IMR-90 (cell line): ENCODE measurements at regions not wholly inside any gene's neighbourhood (a gene's known extent, or its start where the extent isn't known, plus 50 kb on each side); places are given as distances from the start of the nearest gene placed in this dataset.

Experiments used
- ATAC-seq: fragments of 200-7000 bp; cut with Tn5 transposase; 2 replicates; pipeline ENCODE4 v1.9.1; 2020; ENCODE audit warnings: low read depth, mild to moderate bottlenecking, moderate library complexity
- BruUV-seq: library from RNA; stranded (reverse); fragments of 400-500 nt; replicated peaks from 2 replicates; lab custom pipeline; 2021; lab: Mats Ljungman, UMichigan
- CTCF ChIA-PET: fragments of 300-600 bp; formaldehyde crosslinking; extraction: SDS; loops from one replicate; lab custom pipeline; 2021; ENCODE audit warnings: antibody characterized with exemption; lab: Yijun Ruan, JAX
- POLR2A ChIA-PET: fragments of 300-600 bp; sonication (Branson Sonifier 250); formaldehyde crosslinking; loops from one replicate; lab custom pipeline; 2022; ENCODE audit warnings: antibody characterized with exemption; ENCODE audit not compliant: unreplicated experiment; lab: Charles Lee
- DNase-seq: peaks from one replicate; pipeline ENCODE4 v3.0.0; 2013
- H2AFZ ChIP-seq: replicated peaks from 2 replicates; pipeline ENCODE3; 2013; ENCODE audit warnings: low read length, mild to moderate bottlenecking; ENCODE audit not compliant: poor library complexity
- H2AK5ac ChIP-seq: 2 replicates; pipeline ENCODE4 v1.6.1; 2013; ENCODE audit warnings: low read depth, low read length, inconsistent platforms
- H2AK9ac ChIP-seq: replicated peaks from 2 replicates; pipeline ENCODE3; 2013; ENCODE audit warnings: mild to moderate bottlenecking, low read depth, low read length, moderate library complexity; ENCODE audit not compliant: poor library complexity
- H2BK120ac ChIP-seq: 2 replicates; pipeline ENCODE4 v1.6.1; 2013; ENCODE audit warnings: low read depth, low read length, inconsistent platforms
- H2BK15ac ChIP-seq: 3 replicates; pipeline ENCODE4 v1.6.1; 2013; ENCODE audit warnings: low read depth, low read length, inconsistent platforms
- H2BK20ac ChIP-seq: 2 replicates; pipeline ENCODE4 v1.6.1; 2013; ENCODE audit warnings: low read depth, mild to moderate bottlenecking, inconsistent platforms, low read length, moderate library complexity
- H2BK5ac ChIP-seq: 2 replicates; pipeline ENCODE4 v1.6.1; 2013; ENCODE audit warnings: mild to moderate bottlenecking, low read depth, low read length, inconsistent platforms; ENCODE audit not compliant: poor library complexity, severe bottlenecking
- H3K14ac ChIP-seq: replicated peaks from 2 replicates; pipeline ENCODE4 v1.6.1; 2013; ENCODE audit warnings: low read depth, low read length, inconsistent platforms
- H3K18ac ChIP-seq: 2 replicates; pipeline ENCODE4 v1.6.1; 2013; ENCODE audit warnings: low read depth, low read length, control low read depth
- H3K23ac ChIP-seq: 2 replicates; pipeline ENCODE4 v1.6.1; 2013; ENCODE audit warnings: low read depth, low read length, inconsistent platforms
- H3K27ac ChIP-seq: 2 replicates; pipeline ENCODE4 v1.5.1; 2013; ENCODE audit warnings: mild to moderate bottlenecking, control low read depth, low read length; ENCODE audit not compliant: insufficient read depth
- H3K27me3 ChIP-seq: 2 replicates; pipeline ENCODE4 v1.6.1; 2013; ENCODE audit warnings: low read length; ENCODE audit not compliant: control insufficient read depth, insufficient read depth
- H3K36me3 ChIP-seq: 2 replicates; pipeline ENCODE4 v1.6.1; 2013; ENCODE audit warnings: low read length, mixed read lengths; ENCODE audit not compliant: control insufficient read depth, insufficient read depth
- H3K4ac ChIP-seq: 2 replicates; pipeline ENCODE4 v1.6.1; 2013; ENCODE audit warnings: low read depth, low read length, inconsistent platforms
- H3K4me1 ChIP-seq: 2 replicates; pipeline ENCODE4 v1.6.1; 2013; ENCODE audit warnings: low read length, mixed read lengths; ENCODE audit not compliant: control insufficient read depth, insufficient read depth
- H3K4me2 ChIP-seq: 2 replicates; pipeline ENCODE4 v1.6.1; 2013; ENCODE audit warnings: low read depth, mild to moderate bottlenecking, control low read depth, low read length, moderate library complexity
- H3K4me3 ChIP-seq: 2 replicates; pipeline ENCODE4 v1.5.1; 2013; ENCODE audit warnings: low read depth, mild to moderate bottlenecking, control low read depth, low read length, moderate library complexity; ENCODE audit not compliant: insufficient read depth
- H3K56ac ChIP-seq: 2 replicates; pipeline ENCODE4 v1.6.1; 2013; ENCODE audit warnings: low read length, inconsistent platforms; ENCODE audit not compliant: insufficient read depth; ENCODE audit errors: extremely low read depth
- H3K79me1 ChIP-seq, 2 experiments: 2 replicates each; pipeline ENCODE4 v1.6.1; 2013; ENCODE audit warnings: low read length in 2 of 2, inconsistent platforms in 1 of 2, low read depth in 1 of 2
- H3K9ac ChIP-seq: 2 replicates; pipeline ENCODE4 v1.6.1; 2013; ENCODE audit warnings: low read depth, low read length, control low read depth
- H3K9me1 ChIP-seq: 2 replicates; pipeline ENCODE4 v1.6.1; 2013; ENCODE audit warnings: low read length, inconsistent platforms; ENCODE audit not compliant: insufficient read depth
- H3K9me3 ChIP-seq: 2 replicates; pipeline ENCODE4 v1.6.1; 2013; ENCODE audit warnings: low read length; ENCODE audit not compliant: control insufficient read depth, insufficient read depth
- H4K20me1 ChIP-seq: 2 replicates; pipeline ENCODE4 v1.6.1; 2013; ENCODE audit warnings: low read length, inconsistent platforms; ENCODE audit not compliant: insufficient read depth
- H4K5ac ChIP-seq: 2 replicates; pipeline ENCODE4 v1.6.1; 2013; ENCODE audit warnings: mild to moderate bottlenecking, low read depth, low read length, control low read depth
- H4K8ac ChIP-seq, 2 experiments: 2 replicates each; pipeline ENCODE4 v1.6.1; 2013; ENCODE audit warnings: low read depth in 2 of 2, low read length in 2 of 2, control low read depth in 1 of 2, inconsistent platforms in 1 of 2
- H4K91ac ChIP-seq: 2 replicates; pipeline ENCODE4 v1.6.1; 2013; ENCODE audit warnings: low read depth, low read length, inconsistent platforms; ENCODE audit not compliant: insufficient read depth
- CEBPB ChIP-seq: IDR thresholded peaks from 2 replicates; pipeline ENCODE4 v1.6.1; 2012; ENCODE audit warnings: low read depth, low read length, improper control_type of control experiment
- CHD1 ChIP-seq: IDR thresholded peaks from 2 replicates; pipeline ENCODE4 v1.6.1; 2012; ENCODE audit warnings: low read depth, low read length, improper control_type of control experiment
- CTCF ChIP-seq: conservative IDR thresholded peaks from 2 replicates; pipeline ENCODE4 v1.5.1; 2012; ENCODE audit warnings: mild to moderate bottlenecking, low read depth, low read length, improper control_type of control experiment
- ELK1 ChIP-seq: fragments of 150-350 bp; IDR thresholded peaks from 2 replicates; pipeline ENCODE4 v1.6.1; 2016; ENCODE audit warnings: low read depth, mild to moderate bottlenecking, low read length, moderate library complexity, borderline replicate concordance
- FOS ChIP-seq: fragments of 150-350 bp; IDR thresholded peaks from 2 replicates; pipeline ENCODE4 v1.6.1; 2016; ENCODE audit warnings: low read depth, low read length
- MAFK ChIP-seq: IDR thresholded peaks from 2 replicates; pipeline ENCODE4 v1.6.1; 2012; ENCODE audit warnings: low read depth, low read length, improper control_type of control experiment
- MAZ ChIP-seq: IDR thresholded peaks from 2 replicates; pipeline ENCODE4 v1.6.1; 2012; ENCODE audit warnings: low read depth, mild to moderate bottlenecking, low read length, improper control_type of control experiment, moderate library complexity, borderline replicate concordance
- MXI1 ChIP-seq: IDR thresholded peaks from 2 replicates; pipeline ENCODE4 v1.6.1; 2012; ENCODE audit warnings: low read depth, mild to moderate bottlenecking, low read length, moderate library complexity, borderline replicate concordance
- NFE2L2 ChIP-seq: fragments of 150-350 bp; IDR thresholded peaks from 2 replicates; pipeline ENCODE4 v1.6.1; 2016; ENCODE audit warnings: low read depth, mild to moderate bottlenecking, low read length
- POLR2A ChIP-seq: IDR thresholded peaks from 2 replicates; pipeline ENCODE4 v1.6.1; 2012; ENCODE audit warnings: mild to moderate bottlenecking, low read depth, low read length
- RAD21 ChIP-seq: IDR thresholded peaks from 2 replicates; pipeline ENCODE4 v1.6.1; 2012; ENCODE audit warnings: low read length, improper control_type of control experiment
- RCOR1 ChIP-seq: IDR thresholded peaks from 2 replicates; pipeline ENCODE4 v1.6.1; 2012; ENCODE audit warnings: mild to moderate bottlenecking, low read length, improper control_type of control experiment; ENCODE audit not compliant: insufficient replicate concordance
- SMC3 ChIP-seq: fragments of 150-350 bp; IDR thresholded peaks from 2 replicates; pipeline ENCODE4 v1.6.1; 2016; ENCODE audit warnings: low read depth, mild to moderate bottlenecking, antibody characterized with exemption, low read length, moderate library complexity
- USF2 ChIP-seq: fragments of 150-350 bp; IDR thresholded peaks from 2 replicates; pipeline ENCODE4 v1.6.1; 2017; ENCODE audit warnings: mild to moderate bottlenecking, antibody characterized with exemption, low read length, low read depth
- WGBS, 2 experiments: methylation state at CpG; one replicate each; pipeline versions ENCODE4 v1.1.5 to v1.1.7; 2013; ENCODE audit warnings: missing lambda C conversion rate in 2 of 2; ENCODE audit not compliant: insufficient read length in 1 of 2; ENCODE audit errors: extremely low coverage in 2 of 2; 5-methylcytosine and 5-hydroxymethylcytosine counted together
- dilution Hi-C: fragments of 300-500 bp; cut with HindIII; formaldehyde crosslinking; loops from one replicate; pipeline ENCODE4 v1.14.3; 2018; ENCODE audit warnings: low sequenced_read_pairs; ENCODE audit not compliant: unreplicated experiment
- in situ Hi-C: fragments of 300-500 bp; cut with MboI; formaldehyde crosslinking; loops from 3 replicates; pipeline ENCODE4 v1.14.3; 2019; ENCODE audit warnings: low sequenced_read_pairs, inconsistent platforms, mixed read lengths
- intact Hi-C: fragments of 100-400 bp; cut with micrococcal nuclease; formaldehyde crosslinking; loops from 2 replicates; pipeline ENCODE4 v1.10.0; 2022

GRCh38 chr12:91810531-91811451 lies 334.9 kb downstream of the BTG1 start:
- dilution Hi-C loops = no loop called here
- H3K9me3 ChIP-seq = no peaks in the 10 kb centered on the region; the same call in 1 of the 2 replicates
- H2BK5ac ChIP-seq = no peak overlapping the region
- 0 out of 2 replicates have a peak, but pooled peaks cover 3% of the 10 kb centered on the region for H3K9me1 ChIP-seq
- H2BK15ac ChIP-seq = no peak overlapping the region
- H3K36me3 ChIP-seq = no peaks in the 10 kb centered on the region
- no peak overlapping the region for H3K18ac ChIP-seq
- in situ Hi-C loops = loop anchor here (5.0 to 10.0 kb wide), 2 partner anchors 327 to 754 kb away; no protein-coding TSS in a partner anchor
- ATAC-seq (no peak), DNase-seq (no peak)
- no peak overlapping the region for H4K5ac ChIP-seq
- no peak overlapping the region for H2AFZ ChIP-seq
- no peak overlapping the region for H2AK5ac ChIP-seq
- POLR2A ChIA-PET = interaction anchor here (1.3 kb wide), 1 partner anchor 326 kb away, joined by 5 read pairs; no protein-coding TSS in a partner anchor
- H4K20me1 ChIP-seq = no peaks in the 10 kb centered on the region
- H3K4me2 ChIP-seq = no peak overlapping the region
- no peak overlapping the region for H3K4ac ChIP-seq
- H2BK20ac ChIP-seq = no peak overlapping the region
- no peak overlapping the region for H4K91ac ChIP-seq
- no peak overlapping the region for H3K9ac ChIP-seq
- H4K8ac ChIP-seq = no peak overlapping the region
- H2BK120ac ChIP-seq = no peak overlapping the region
- CTCF ChIA-PET = interaction anchor here (0.6 to 2.7 kb wide), 25 partner anchors 8 to 429 kb away, joined by 3 to 12 read pairs (median 3); partner anchors contain the start of gene BTG1
- no peak overlapping the region for H3K4me3 ChIP-seq
- H3K27me3 ChIP-seq = no peaks in the 10 kb centered on the region
- no peaks in the 10 kb centered on the region for H3K79me1 ChIP-seq
- WGBS, 2 experiments = 100% methylated on average over 1 of the region's 3 CpGs; no CpG with 5 or more reads in 1 of the 2 experiments
- intact Hi-C loops = loop anchor here (1.0 to 10.0 kb wide), 5 partner anchors 254 to 844 kb away; no protein-coding TSS in a partner anchor
- no peak overlapping the region for H2AK9ac ChIP-seq
- no peak overlapping the region for H3K56ac ChIP-seq
- BruUV-seq = no TSS peak
- no peak overlapping the region for H3K27ac ChIP-seq
- no peak overlapping the region for H3K23ac ChIP-seq
- H3K14ac ChIP-seq = no peak overlapping the region; the same call in 1 of the 2 replicates
- H3K4me1 ChIP-seq = no peaks in the 10 kb centered on the region
- TF ChIP-seq RAD21 (no peak), FOS (no peak), MAFK (no peak), POLR2A (no peak), CEBPB (no peak), SMC3 (no peak), NFE2L2 (no peak), MXI1 (no peak), CHD1 (no peak), CTCF (no peak), MAZ (no peak), ELK1 (no peak), RCOR1 (no peak), USF2 (no peak)
